Panc1 (cell line): ENCODE measurements at regions not wholly inside any gene's neighbourhood (a gene's known extent, or its start where the extent isn't known, plus 50 kb on each side); places are given as distances from the start of the nearest gene placed in this dataset.

Experiments used
- ATAC-seq: fragments of 200-7000 bp; cut with Tn5 transposase; 2 replicates; pipeline ENCODE4 v1.9.1; 2020; ENCODE audit warnings: mild to moderate bottlenecking, moderate library complexity
- BruUV-seq: library from RNA; stranded (reverse); fragments of 400-500 nt; replicated peaks from 2 replicates; lab custom pipeline; 2021; lab: Mats Ljungman, UMichigan
- CTCF ChIA-PET: fragments of 300-600 bp; sonication (Branson Sonifier 250); formaldehyde crosslinking; loops from one replicate; lab custom pipeline; 2022; ENCODE audit warnings: antibody characterized with exemption; lab: Charles Lee
- POLR2A ChIA-PET: fragments of 300-600 bp; sonication (Branson Sonifier 250); formaldehyde crosslinking; loops from one replicate; lab custom pipeline; 2022; ENCODE audit warnings: antibody characterized with exemption; lab: Charles Lee
- DNase-seq: peaks from one replicate; pipeline ENCODE4 v3.0.0-alpha.2; 2010; ENCODE audit warnings: low read depth, low spot score
- H3K27ac ChIP-seq: 2 replicates; pipeline ENCODE4 v1.5.1; 2011; ENCODE audit warnings: mild to moderate bottlenecking, low read length, inconsistent platforms
- H3K27me3 ChIP-seq: fragments of 200-500 bp; sonication (Bioruptor generic); 2 replicates; pipeline ENCODE4 v1.6.0; 2014; ENCODE audit warnings: low read length, inconsistent platforms; ENCODE audit not compliant: control insufficient read depth, insufficient read depth
- H3K36me3 ChIP-seq: fragments of 200-500 bp; sonication (Bioruptor generic); 2 replicates; pipeline ENCODE4 v1.5.1; 2014; ENCODE audit warnings: inconsistent platforms, mild to moderate bottlenecking, low read length, moderate library complexity; ENCODE audit not compliant: control insufficient read depth, insufficient read depth
- H3K4me1 ChIP-seq: 2 replicates; pipeline ENCODE4 v1.5.1; 2011; ENCODE audit warnings: inconsistent platforms, mild to moderate bottlenecking, low read length, moderate library complexity; ENCODE audit not compliant: control insufficient read depth, insufficient read depth
- H3K4me3 ChIP-seq, 2 experiments: 2 replicates each; pipeline ENCODE4 v1.5.1; 2011 to 2012; ENCODE audit warnings: low read depth in 2 of 2, low read length in 2 of 2, mild to moderate bottlenecking in 2 of 2, inconsistent platforms in 1 of 2, moderate library complexity in 1 of 2
- H3K9me3 ChIP-seq: fragments of 200-500 bp; sonication (Bioruptor generic); 2 replicates; pipeline ENCODE4 v1.5.1; 2014; ENCODE audit warnings: low read depth, mild to moderate bottlenecking, inconsistent platforms, low read length, moderate library complexity; ENCODE audit not compliant: control insufficient read depth, insufficient read depth
- POLR2AphosphoS5 ChIP-seq: IDR thresholded peaks from 2 replicates; pipeline ENCODE4 v1.6.1; 2012; ENCODE audit warnings: mild to moderate bottlenecking, low read depth, low read length, moderate library complexity
- SIN3A ChIP-seq: IDR thresholded peaks from 2 replicates; pipeline ENCODE4 v1.6.1; 2012; ENCODE audit warnings: low read depth, mild to moderate bottlenecking, low read length, moderate library complexity, borderline replicate concordance; ENCODE audit not compliant: insufficient read depth
- TCF7L2 ChIP-seq: IDR thresholded peaks from 2 replicates; pipeline ENCODE4 v1.6.1; 2011; ENCODE audit warnings: mild to moderate bottlenecking, low read depth, low read length, inconsistent platforms
- in situ Hi-C: cut with HindIII; loops from 2 replicates; pipeline ENCODE4 v1.10.0; 2016; ENCODE audit warnings: low sequenced_read_pairs, low pct_unique_long_range_greater_than_20kb
- intact Hi-C: fragments of 100-400 bp; cut with micrococcal nuclease; formaldehyde crosslinking; loops from one replicate; pipeline ENCODE4 v1.10.0; 2022; ENCODE audit not compliant: unreplicated experiment
- TF ChIP-seq, protein P1 (sequence below): fragments of 450-650 bp; IDR thresholded peaks from 2 replicates; pipeline ENCODE4 v1.5.1; 2017; ENCODE audit warnings: mild to moderate bottlenecking
- TF ChIP-seq, protein P2 (sequence below), 2 experiments: IDR thresholded peaks; 2 replicates each; pipeline ENCODE4 v1.6.1; 2011 to 2012; ENCODE audit warnings: low read depth in 2 of 2, control low read depth in 1 of 2, low read length in 1 of 2, mild to moderate bottlenecking in 1 of 2, moderate library complexity in 1 of 2; ENCODE audit not compliant: insufficient read depth in 1 of 2

DNA sequence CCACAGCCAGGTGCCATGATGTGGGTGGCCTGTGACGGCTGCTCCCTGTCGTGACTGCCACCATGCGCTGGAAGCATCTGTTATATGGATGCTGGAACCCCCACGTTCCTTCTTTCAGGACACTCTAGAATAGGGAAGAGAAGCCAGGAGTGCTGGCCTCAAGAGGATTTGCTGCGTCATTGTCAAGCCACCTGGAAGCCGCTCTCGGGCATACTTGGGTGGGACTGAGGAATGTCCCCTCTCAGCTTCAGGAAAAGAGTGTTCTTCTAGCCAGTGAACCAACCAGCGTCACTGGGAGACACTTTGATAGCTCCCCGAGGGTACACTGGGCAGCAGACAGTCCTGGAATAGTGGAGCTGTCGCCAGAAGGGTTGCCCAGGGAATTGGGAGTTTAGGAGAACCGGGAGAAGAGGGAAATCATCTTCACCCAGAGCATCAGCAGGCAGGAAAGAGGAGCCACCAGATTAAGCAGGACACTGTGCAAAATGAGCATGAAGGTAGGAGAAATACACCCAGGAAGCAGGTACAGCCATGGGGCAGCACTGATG, 130.8 kb upstream of the SASH1 start:
- Histone ChIP-seq H3K9me3 (no peaks in the 10 kb centered on the region), H3K36me3 (no peaks in the 10 kb centered on the region), H3K4me3 (no peak overlapping the region), H3K4me1 (no peaks in the 10 kb centered on the region), H3K27me3 (no peaks in the 10 kb centered on the region), H3K27ac (no peak overlapping the region)
- in situ Hi-C loops (no loop called here), intact Hi-C loops (no loop called here)
- BruUV-seq = no TSS peak
- no peak for ATAC-seq
- DNase-seq = no peak
- CTCF ChIA-PET = no interaction called here
- POLR2A ChIA-PET = no interaction called here
- TF ChIP-seq POLR2AphosphoS5 (no peak), SIN3A (no peak), TCF7L2 (no peak)
- TF ChIP-seq, protein P1, sequence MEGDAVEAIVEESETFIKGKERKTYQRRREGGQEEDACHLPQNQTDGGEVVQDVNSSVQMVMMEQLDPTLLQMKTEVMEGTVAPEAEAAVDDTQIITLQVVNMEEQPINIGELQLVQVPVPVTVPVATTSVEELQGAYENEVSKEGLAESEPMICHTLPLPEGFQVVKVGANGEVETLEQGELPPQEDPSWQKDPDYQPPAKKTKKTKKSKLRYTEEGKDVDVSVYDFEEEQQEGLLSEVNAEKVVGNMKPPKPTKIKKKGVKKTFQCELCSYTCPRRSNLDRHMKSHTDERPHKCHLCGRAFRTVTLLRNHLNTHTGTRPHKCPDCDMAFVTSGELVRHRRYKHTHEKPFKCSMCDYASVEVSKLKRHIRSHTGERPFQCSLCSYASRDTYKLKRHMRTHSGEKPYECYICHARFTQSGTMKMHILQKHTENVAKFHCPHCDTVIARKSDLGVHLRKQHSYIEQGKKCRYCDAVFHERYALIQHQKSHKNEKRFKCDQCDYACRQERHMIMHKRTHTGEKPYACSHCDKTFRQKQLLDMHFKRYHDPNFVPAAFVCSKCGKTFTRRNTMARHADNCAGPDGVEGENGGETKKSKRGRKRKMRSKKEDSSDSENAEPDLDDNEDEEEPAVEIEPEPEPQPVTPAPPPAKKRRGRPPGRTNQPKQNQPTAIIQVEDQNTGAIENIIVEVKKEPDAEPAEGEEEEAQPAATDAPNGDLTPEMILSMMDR = no peak
- TF ChIP-seq, protein P2, sequence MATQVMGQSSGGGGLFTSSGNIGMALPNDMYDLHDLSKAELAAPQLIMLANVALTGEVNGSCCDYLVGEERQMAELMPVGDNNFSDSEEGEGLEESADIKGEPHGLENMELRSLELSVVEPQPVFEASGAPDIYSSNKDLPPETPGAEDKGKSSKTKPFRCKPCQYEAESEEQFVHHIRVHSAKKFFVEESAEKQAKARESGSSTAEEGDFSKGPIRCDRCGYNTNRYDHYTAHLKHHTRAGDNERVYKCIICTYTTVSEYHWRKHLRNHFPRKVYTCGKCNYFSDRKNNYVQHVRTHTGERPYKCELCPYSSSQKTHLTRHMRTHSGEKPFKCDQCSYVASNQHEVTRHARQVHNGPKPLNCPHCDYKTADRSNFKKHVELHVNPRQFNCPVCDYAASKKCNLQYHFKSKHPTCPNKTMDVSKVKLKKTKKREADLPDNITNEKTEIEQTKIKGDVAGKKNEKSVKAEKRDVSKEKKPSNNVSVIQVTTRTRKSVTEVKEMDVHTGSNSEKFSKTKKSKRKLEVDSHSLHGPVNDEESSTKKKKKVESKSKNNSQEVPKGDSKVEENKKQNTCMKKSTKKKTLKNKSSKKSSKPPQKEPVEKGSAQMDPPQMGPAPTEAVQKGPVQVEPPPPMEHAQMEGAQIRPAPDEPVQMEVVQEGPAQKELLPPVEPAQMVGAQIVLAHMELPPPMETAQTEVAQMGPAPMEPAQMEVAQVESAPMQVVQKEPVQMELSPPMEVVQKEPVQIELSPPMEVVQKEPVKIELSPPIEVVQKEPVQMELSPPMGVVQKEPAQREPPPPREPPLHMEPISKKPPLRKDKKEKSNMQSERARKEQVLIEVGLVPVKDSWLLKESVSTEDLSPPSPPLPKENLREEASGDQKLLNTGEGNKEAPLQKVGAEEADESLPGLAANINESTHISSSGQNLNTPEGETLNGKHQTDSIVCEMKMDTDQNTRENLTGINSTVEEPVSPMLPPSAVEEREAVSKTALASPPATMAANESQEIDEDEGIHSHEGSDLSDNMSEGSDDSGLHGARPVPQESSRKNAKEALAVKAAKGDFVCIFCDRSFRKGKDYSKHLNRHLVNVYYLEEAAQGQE (IDR thresholded peaks at IDR 0.05; ENCODE audit: insufficient read depth in 1 of 2, low read depth in 2 of 2, low read length in 1 of 2) = no peak

DNA sequence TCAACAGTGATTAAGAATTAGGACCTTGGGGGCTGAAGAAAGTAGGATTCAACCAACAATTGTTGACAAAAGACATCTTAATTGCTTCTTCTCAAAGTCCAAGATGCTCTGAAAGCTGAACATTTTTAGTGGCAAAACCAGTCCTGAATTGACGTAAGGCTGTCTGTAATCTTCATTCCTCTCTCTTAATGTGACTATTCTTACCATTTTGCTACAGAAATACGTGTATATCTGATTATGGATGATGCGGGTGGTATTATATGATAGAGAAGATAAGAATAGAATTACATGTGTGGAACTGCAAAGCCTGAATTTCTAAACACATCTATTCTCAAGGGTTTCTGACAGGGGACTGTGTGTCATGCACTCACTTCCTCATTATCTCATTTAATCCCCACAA, 130.3 kb upstream of the SASH1 start:
- no TSS peak for BruUV-seq
- H3K36me3 ChIP-seq = no peaks in the 10 kb centered on the region
- H3K4me1 ChIP-seq = no peaks in the 10 kb centered on the region
- ChIA-PET CTCF (no interaction called here), POLR2A (no interaction called here)
- no peaks in the 10 kb centered on the region for H3K27me3 ChIP-seq
- TF ChIP-seq, protein P1 = no peak
- TF ChIP-seq POLR2AphosphoS5 (no peak), TCF7L2 (no peak), SIN3A (no peak)
- TF ChIP-seq, protein P2 (IDR thresholded peaks at IDR 0.05; ENCODE audit: insufficient read depth in 1 of 2, low read depth in 2 of 2, low read length in 1 of 2) = no peak
- H3K27ac ChIP-seq = no peak overlapping the region
- DNase-seq (no peak), ATAC-seq (no peak)
- intact Hi-C loops = no loop called here
- H3K4me3 ChIP-seq = no peak overlapping the region
- in situ Hi-C loops = no loop called here
- no peaks in the 10 kb centered on the region for H3K9me3 ChIP-seq
